Liver (tissue), 3 donors: ENCODE measurements at regions not wholly inside any gene's neighbourhood (a gene's known extent, or its start where the extent isn't known, plus 50 kb on each side); places are given as distances from the start of the nearest gene placed in this dataset.

Experiments used
- CTCF ChIP-seq: fragments of 150-350 bp; IDR thresholded peaks from 2 replicates; pipeline ENCODE4 v1.5.1; 2017; ENCODE audit warnings: improper control_type of control experiment, low read depth, low read length; ENCODE audit not compliant: missing input control
- JUND ChIP-seq, 2 donors: IDR thresholded peaks; 2 replicates each; pipeline ENCODE4 v1.6.1; 2016; ENCODE audit warnings: antibody characterized with exemption in 2 of 2
- MAX ChIP-seq: IDR thresholded peaks from 2 replicates; pipeline ENCODE4 v1.6.1; 2016; ENCODE audit warnings: antibody characterized with exemption
- RAD21 ChIP-seq, 2 donors: IDR thresholded peaks; 2 replicates each; pipeline ENCODE4 v1.6.1; 2016; ENCODE audit warnings: antibody characterized with exemption in 2 of 2, mild to moderate bottlenecking in 2 of 2
- REST ChIP-seq: IDR thresholded peaks from 2 replicates; pipeline ENCODE4 v1.6.1; 2016; ENCODE audit warnings: antibody characterized with exemption, mild to moderate bottlenecking
- YY1 ChIP-seq: IDR thresholded peaks from 2 replicates; pipeline ENCODE4 v1.6.1; 2016; ENCODE audit warnings: antibody characterized with exemption, mild to moderate bottlenecking
- ZBTB33 ChIP-seq: IDR thresholded peaks from 2 replicates; pipeline ENCODE4 v1.6.1; 2016; ENCODE audit warnings: antibody characterized with exemption
- donor health status: healthy.
- donor health status: healthy.

GRCh38 chr11:109885006-109885405, 208.2 kb upstream of the ZC3H12C start:
- TF ChIP-seq YY1 (no peak), MAX (no peak), CTCF (no peak), JUND (IDR thresholded peaks at IDR 0.05) (no peak), REST (no peak), RAD21 (IDR thresholded peaks at IDR 0.05) (no peak), ZBTB33 (no peak)
